Mucosa of stomach (tissue), 1 donor: ENCODE measurements at regions not wholly inside any gene's neighbourhood (a gene's known extent, or its start where the extent isn't known, plus 50 kb on each side); places are given as distances from the start of the nearest gene placed in this dataset.

Experiments
- H3K27me3 ChIP-seq: one replicate; pipeline ENCODE4 v1.7.0; 2013; ENCODE audit warnings: mild to moderate bottlenecking, low read length; ENCODE audit not compliant: control insufficient read depth, insufficient read depth
- H3K36me3 ChIP-seq: one replicate; pipeline ENCODE4 v1.7.0; 2013; ENCODE audit warnings: low read length; ENCODE audit not compliant: control insufficient read depth, insufficient read depth
- H3K4me1 ChIP-seq: one replicate; pipeline ENCODE4 v1.7.0; 2013; ENCODE audit warnings: mild to moderate bottlenecking, low read length; ENCODE audit not compliant: control insufficient read depth, insufficient read depth
- H3K4me3 ChIP-seq: one replicate; pipeline ENCODE4 v1.7.0; 2013; ENCODE audit warnings: low read length
- H3K9ac ChIP-seq: one replicate; pipeline ENCODE4 v1.7.0; 2013; ENCODE audit warnings: mild to moderate bottlenecking, low read length, moderate library complexity
- H3K9me3 ChIP-seq: one replicate; pipeline ENCODE4 v1.7.0; 2013; ENCODE audit warnings: mild to moderate bottlenecking, low read length, moderate library complexity; ENCODE audit not compliant: control insufficient read depth
- donor health status: Pancreatic carcinoma.

DNA sequence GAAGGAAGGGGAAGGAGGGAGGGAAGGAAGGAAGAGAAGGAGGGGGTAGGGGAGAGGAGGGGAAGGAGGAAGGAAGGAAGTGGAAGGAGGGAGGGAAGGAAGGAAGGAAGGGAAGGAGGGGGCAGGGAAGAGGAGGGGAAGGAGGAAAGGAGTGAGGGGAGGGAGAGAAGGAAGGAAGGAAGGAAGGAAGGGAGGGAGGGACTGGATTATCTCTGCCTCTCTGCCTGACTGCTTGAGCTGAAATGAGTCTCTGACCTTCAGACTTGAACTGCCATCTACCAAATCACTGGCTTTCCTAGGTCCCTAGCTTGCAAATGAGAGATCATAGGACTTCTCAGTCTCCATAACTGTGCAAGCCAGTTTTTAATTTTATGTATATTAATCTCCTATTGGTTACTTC is 436.8 kb downstream of the PREX1 start:
- Histone ChIP-seq H3K27me3 (no peaks in the 10 kb centered on the region), H3K4me3 (no peak overlapping the region), H3K9me3 (no peaks in the 10 kb centered on the region), H3K4me1 (peaks cover 5% of the 10 kb centered on the region), H3K36me3 (no peaks in the 10 kb centered on the region), H3K9ac (no peak overlapping the region)

DNA sequence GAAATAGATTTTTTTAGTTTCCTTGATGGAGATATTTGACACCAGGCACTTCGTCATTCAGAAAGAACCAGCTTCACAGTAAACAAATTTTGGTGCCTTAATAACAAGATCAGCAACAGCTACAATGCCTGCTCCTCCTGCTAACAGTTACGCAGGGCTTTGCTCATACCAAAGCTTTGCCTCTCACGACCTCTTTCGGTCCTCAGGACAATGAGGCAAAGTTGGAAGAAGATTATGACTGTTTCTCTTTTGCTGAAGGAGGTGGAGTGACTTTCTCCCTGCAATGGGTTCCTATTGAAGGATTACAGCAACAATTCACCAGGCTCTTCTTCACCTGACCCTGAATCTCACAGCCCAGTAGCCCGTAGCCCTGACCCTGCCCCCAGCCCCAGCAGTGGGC is 440.1 kb downstream of the PREX1 start:
- Histone ChIP-seq H3K36me3 (no peaks in the 10 kb centered on the region), H3K9me3 (no peaks in the 10 kb centered on the region), H3K27me3 (no peaks in the 10 kb centered on the region), H3K4me3 (no peak overlapping the region), H3K4me1 (no peaks in the 10 kb centered on the region), H3K9ac (no peak overlapping the region)

DNA sequence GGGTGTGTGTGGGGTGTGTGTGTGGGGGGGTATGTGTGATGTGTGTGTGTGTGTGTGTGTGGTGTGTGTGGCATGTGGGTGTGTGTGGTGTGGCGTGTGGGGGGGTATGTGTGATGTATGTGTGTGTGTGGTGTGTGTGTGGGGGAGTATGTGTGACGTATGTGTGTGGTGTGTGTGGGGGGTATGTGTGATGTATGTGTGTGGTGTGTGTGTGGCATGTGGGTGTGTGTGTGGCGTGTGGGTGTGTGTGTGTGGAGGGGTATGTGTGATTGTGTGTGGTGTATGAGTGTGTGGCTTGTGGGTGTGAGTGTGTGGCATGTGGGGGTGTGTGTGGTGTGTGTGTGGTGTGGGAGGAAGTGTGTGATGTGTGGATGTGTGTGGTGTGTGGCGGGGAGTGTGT is 442.3 kb downstream of the PREX1 start:
- Histone ChIP-seq H3K27me3 (no peaks in the 10 kb centered on the region), H3K4me3 (no peak overlapping the region)

DNA sequence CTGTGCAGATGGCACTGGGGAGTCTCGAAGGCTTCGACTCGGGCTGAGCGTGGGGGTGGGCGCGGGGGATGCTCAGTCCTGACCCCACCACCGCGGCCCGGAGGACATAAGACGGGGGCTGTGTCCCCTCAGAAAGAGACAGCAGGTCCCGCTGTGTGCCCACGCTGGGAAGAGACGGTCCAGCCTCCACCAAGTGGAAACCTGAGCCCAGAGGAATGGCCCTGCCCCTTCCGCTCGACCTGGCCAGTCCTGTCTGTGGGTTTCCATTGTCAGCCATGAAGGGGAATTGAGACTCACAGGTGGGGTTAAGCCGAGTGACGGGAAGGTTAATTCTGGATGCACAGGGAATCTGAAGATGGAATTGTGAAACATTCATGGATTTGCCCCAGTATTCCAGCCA is 442.7 kb downstream of the PREX1 start:
- no peaks in the 10 kb centered on the region for H3K27me3 ChIP-seq
- no peaks in the 10 kb centered on the region for H3K36me3 ChIP-seq
- H3K9ac ChIP-seq, result no peak overlapping the region
- H3K4me1 ChIP-seq, result no peaks in the 10 kb centered on the region
- no peaks in the 10 kb centered on the region for H3K9me3 ChIP-seq
- H3K4me3 ChIP-seq, result no peak overlapping the region

More for the DNA sequence above, 442.3 kb downstream of the PREX1 start:
- Histone ChIP-seq H3K9me3 (no peaks in the 10 kb centered on the region), H3K36me3 (no peaks in the 10 kb centered on the region), H3K9ac (no peak overlapping the region), H3K4me1 (no peaks in the 10 kb centered on the region)

- no peak overlapping the region for H3K4me3 ChIP-seq
- no peaks in the 10 kb centered on the region for H3K36me3 ChIP-seq
- no peaks in the 10 kb centered on the region for H3K4me1 ChIP-seq
- H3K9ac ChIP-seq, result no peak overlapping the region
- no peaks in the 10 kb centered on the region for H3K27me3 ChIP-seq
- no peaks in the 10 kb centered on the region for H3K9me3 ChIP-seq
Observed at GRCh38 chr20:48384147-48384818, 443.5 kb downstream of the PREX1 start.

DNA sequence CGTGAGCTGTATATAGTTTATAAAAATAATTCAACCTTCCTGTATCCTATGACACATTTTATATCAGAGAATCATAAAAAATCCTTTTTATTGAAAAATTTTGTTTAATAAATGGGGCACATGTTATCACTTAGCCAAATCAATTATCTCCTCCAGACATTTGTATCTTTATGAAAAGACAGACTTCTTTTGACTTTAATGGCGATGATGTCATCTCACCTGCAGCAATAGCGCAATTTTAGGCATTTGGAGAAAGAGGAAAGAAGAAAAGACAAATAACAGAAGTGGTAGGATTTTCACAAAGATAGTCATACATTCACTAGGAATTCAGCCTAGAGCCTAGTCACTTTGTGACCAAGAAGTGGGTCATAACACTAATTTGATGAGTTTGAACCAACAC is 444.5 kb downstream of the PREX1 start:
- H3K9ac ChIP-seq, result no peak overlapping the region
- no peaks in the 10 kb centered on the region for H3K27me3 ChIP-seq
- H3K36me3 ChIP-seq, result no peaks in the 10 kb centered on the region
- H3K9me3 ChIP-seq, result no peaks in the 10 kb centered on the region
- no peaks in the 10 kb centered on the region for H3K4me1 ChIP-seq
- no peak overlapping the region for H3K4me3 ChIP-seq

DNA sequence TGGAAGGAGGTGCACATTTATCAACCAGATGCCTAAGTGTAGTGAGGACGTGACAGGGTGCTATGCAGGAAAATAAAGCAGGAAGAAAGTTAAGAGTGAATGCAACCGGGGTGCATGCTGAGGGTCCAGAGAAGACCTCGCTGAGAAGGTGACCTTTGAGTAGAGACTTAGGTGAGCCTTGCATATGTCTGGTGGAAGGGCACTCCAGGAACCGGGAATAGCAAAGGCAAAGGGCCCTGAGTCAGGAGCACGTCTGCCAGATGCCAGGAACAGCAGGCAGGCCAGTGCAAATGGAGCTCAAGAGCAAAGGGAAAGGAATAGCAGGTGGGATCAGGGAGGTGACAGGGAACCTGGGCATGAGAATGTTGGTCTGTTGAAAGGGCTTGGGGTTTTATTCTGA is 445.5 kb downstream of the PREX1 start:
- Histone ChIP-seq H3K4me3 (no peak overlapping the region), H3K36me3 (no peaks in the 10 kb centered on the region), H3K9ac (no peak overlapping the region), H3K4me1 (no peaks in the 10 kb centered on the region), H3K9me3 (no peaks in the 10 kb centered on the region), H3K27me3 (no peaks in the 10 kb centered on the region)

DNA sequence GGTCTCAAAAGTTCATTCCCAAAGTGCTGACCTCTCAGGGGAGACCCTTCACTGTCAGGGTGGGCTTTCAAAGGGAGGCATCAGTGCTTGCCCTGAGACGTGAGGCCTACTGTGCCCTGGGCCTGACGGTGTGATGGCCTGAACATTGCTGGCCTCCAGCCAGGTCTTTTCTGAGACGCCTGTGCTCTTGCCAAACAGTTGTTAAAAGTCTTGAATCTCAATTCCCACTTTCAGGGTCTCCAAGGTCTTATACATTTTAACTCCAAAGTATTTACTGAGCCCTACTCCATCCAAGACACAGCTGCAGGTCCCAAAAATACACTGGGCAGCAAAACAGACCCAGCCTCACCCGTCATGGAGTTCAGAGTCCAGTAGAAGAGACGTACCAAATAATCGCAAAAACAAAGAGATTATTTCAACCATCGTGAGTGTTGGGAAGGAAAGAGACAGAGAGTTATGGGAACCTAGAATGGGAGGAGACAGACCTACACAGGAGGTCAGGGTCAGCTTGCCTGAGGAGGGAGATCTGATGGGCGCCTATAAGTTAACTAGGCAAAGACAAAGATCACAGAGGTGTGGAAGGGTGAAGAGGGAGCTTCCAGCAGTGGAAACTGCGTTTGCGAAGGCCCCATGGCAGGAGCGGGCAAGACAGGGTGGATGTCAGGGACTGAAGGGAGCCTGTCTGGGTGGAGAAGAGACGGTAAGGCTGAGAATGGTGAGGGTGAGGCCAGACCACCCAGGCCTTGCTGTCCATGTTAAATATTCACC is 446.3 kb downstream of the PREX1 start:
- Histone ChIP-seq H3K36me3 (no peaks in the 10 kb centered on the region), H3K9me3 (no peaks in the 10 kb centered on the region)

DNA sequence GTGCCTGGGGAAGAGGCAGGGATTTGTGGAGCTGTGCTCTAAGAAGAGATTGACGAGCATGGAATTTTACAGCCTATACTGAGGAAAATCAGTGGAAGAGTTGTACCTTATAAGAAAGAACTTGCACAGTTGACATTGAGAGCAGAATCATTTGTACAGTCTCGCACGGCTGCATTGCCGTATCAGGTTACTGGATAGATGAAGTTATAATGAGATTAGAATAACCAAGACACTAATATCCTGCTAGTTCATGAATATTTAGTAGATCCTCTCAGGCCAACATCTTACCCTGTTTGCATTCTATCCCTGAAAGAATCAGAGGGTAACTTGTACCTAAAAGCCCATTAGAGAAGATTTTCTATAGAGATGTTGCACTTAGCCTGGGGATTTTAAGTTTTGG is 447.1 kb downstream of the PREX1 start:
- Histone ChIP-seq H3K36me3 (no peaks in the 10 kb centered on the region), H3K4me1 (no peaks in the 10 kb centered on the region), H3K9ac (no peak overlapping the region), H3K4me3 (no peak overlapping the region), H3K9me3 (no peaks in the 10 kb centered on the region), H3K27me3 (no peaks in the 10 kb centered on the region)

More for the DNA sequence above, 446.3 kb downstream of the PREX1 start:
- Histone ChIP-seq H3K27me3 (no peaks in the 10 kb centered on the region), H3K4me3 (no peak overlapping the region), H3K4me1 (no peaks in the 10 kb centered on the region), H3K9ac (no peak overlapping the region)

GRCh38 chr20:48378976-48379675 is 448.7 kb downstream of the PREX1 start:
- Histone ChIP-seq H3K4me1 (peaks cover 7% of the 10 kb centered on the region), H3K9me3 (no peaks in the 10 kb centered on the region), H3K4me3 (no peak overlapping the region), H3K27me3 (peaks cover 4% of the 10 kb centered on the region), H3K9ac (no peak overlapping the region), H3K36me3 (no peaks in the 10 kb centered on the region)

- Histone ChIP-seq H3K9me3 (no peaks in the 10 kb centered on the region), H3K27me3 (peaks cover 4% of the 10 kb centered on the region), H3K36me3 (no peaks in the 10 kb centered on the region), H3K4me1 (peaks cover 13% of the 10 kb centered on the region), H3K9ac (no peak overlapping the region), H3K4me3 (no peak overlapping the region)
Observed at GRCh38 chr20:48377940-48378339, 449.9 kb downstream of the PREX1 start.

- Histone ChIP-seq H3K4me3 (no peak overlapping the region), H3K9me3 (no peaks in the 10 kb centered on the region), H3K4me1 (peaks cover 13% of the 10 kb centered on the region), H3K36me3 (no peaks in the 10 kb centered on the region), H3K27me3 (peaks cover 4% of the 10 kb centered on the region), H3K9ac (no peak overlapping the region)
Observed at GRCh38 chr20:48375804-48376203, 452.0 kb downstream of the PREX1 start.
